GM18868 (cell line): ENCODE measurements at regions not wholly inside any gene's neighbourhood (a gene's known extent, or its start where the extent isn't known, plus 50 kb on each side); places are given as distances from the start of the nearest gene placed in this dataset.
A peak's percentile ranks its signal among the peaks of the same experiment; 100 is the strongest.
"Not testable (repeated sequence)": the region's sequence is repeated elsewhere in the genome, so short reads cannot be mapped to it uniquely, and the experiment has no call there.

Experiments
- ATAC-seq: cut with Tn5 transposase; IDR thresholded peaks from one replicate; pipeline ENCODE4 v1.9.1; 2021; ENCODE audit warnings: mild to moderate bottlenecking, moderate library complexity; ENCODE audit not compliant: unreplicated experiment

- ATAC-seq = no peak
Measured at GRCh38 chrX:55981603-55982002, 250.6 kb upstream of the KLF8 start.

DNA sequence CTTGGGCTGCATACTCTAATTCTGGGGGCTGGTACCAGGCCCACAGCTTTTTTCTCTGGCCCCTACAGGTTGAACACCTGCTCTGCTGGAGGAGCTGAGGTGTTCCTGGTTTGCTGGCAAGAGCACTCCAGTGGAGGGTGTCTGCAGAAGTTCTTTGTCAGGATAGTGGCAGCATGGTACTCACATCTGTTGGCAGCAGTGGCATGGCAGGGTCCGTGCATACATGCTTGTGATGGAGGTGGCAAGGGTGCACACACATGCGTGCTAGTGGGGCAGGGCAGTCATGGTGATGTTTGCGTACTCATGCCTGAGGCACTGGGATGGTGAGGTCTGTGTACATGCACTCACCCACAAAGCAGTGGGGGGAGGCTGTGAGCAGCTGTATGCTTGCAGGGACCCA, 235.5 kb upstream of the KLF8 start:
- ATAC-seq = no peak

DNA sequence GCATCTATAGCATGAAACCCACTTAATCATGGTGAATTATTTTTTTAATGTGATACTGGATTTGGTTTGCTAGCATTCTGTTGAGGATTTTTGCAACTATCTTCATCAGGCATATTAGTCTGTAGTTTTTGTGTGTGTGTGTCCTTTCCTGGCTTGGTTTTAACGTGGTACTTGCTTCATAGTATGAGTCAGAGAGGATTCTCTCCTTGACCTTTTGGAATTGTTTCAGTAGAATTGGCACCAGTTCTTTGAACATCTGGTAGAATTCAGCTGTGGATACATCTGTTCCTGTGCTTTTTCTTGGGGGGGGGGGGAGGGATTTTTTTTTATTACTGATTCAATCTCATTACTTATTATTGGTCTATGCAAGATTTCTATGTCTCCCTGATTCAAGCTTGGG, 232.0 kb upstream of the KLF8 start:
- no peak for ATAC-seq

DNA sequence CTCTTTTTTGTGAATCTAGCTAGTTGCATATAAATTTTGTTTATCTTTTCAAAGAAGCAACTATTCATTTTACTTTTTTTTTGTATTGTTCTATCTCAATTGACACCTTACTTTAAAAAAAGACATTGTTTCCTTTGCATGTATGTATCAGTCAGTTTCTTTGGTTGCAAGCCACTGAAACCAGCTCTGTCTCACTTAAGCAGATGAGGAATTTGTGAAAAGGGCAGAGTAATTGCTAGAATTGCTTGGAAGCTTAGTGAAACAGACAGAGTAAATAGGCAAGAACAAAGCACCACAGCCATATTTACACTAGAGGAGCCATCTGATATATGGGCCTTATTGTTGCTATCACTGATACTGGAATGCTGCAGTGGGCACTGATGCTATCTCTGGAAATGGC, 231.4 kb upstream of the KLF8 start:
- ATAC-seq = peak; percentile 70

DNA sequence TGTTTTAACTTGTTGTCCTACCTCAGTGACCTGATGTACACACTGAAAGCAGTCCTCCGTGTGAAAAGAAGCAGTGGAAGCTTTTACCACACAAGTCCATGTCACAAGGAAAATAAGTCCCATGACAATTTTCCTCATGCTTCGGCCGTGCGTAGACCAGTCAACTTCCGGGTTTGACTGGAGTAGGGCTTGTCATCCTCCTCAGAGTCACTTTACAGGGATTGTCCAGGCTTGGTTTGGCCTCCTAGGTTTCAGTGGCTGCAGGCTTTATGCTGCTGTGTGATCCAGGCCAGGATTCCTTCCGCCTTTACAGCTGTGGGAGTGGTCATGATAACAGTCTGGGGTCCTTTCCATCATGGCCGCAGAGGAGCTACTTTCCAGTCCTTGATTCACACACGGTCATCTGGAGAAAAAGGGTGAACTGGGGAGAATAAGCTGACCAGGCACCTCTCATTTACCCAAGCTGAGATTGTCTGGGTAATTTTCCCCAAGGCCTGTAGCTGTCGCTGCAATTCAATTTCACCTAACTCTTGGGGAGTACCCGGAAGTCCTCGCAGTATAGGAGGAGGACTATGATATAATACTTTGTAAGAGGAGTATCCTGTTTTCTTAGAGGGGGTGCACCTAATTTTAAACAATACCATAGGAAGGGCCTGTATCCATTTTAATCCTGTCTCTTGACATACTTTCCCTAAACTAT, 206.1 kb upstream of the KLF8 start:
- no peak for ATAC-seq

- no peak for ATAC-seq
Measured at GRCh38 chrX:56026815-56027214, 205.3 kb upstream of the KLF8 start.

- no peak for ATAC-seq
Measured at GRCh38 chrX:56029188-56029587, 203.0 kb upstream of the KLF8 start.

DNA sequence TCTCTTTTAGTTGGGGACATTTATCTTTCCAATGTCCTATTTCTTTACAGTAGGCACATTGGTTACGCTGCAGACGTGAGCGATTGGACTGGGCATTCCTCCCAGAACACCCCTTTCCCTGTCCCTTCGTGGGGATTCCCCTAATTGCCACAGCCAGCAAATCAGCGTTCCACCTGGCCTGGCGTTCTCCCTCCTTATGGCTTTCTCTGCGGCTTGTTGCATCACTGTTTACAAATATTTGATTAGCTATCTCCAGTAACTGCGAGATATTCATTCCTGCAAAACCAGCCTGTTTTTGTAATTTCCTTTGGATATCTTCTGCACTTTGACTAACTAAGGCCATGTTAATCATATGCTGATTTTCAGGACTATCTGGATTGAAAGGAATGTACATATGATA, 202.5 kb upstream of the KLF8 start:
- no peak for ATAC-seq

DNA sequence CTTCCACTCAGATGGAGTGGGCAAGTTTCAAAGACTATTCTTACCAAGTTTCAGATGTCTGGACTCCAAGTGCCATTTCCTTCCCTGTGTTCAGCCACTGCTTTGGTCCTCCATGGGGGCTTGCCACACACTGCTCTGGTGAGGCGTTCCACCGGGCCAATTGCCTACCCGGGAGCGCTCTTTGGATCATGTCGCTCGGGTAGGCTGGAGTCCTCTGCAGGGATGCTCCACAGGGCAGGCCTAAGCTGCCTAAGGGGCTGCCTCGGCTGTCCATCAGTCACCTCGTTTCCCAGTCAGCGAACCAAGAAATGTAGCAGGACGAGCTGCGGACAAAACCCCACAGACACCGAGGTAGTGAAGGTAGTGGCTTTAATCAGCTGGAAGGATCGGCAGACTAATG, 200.7 kb upstream of the KLF8 start:
- ATAC-seq = no peak

DNA sequence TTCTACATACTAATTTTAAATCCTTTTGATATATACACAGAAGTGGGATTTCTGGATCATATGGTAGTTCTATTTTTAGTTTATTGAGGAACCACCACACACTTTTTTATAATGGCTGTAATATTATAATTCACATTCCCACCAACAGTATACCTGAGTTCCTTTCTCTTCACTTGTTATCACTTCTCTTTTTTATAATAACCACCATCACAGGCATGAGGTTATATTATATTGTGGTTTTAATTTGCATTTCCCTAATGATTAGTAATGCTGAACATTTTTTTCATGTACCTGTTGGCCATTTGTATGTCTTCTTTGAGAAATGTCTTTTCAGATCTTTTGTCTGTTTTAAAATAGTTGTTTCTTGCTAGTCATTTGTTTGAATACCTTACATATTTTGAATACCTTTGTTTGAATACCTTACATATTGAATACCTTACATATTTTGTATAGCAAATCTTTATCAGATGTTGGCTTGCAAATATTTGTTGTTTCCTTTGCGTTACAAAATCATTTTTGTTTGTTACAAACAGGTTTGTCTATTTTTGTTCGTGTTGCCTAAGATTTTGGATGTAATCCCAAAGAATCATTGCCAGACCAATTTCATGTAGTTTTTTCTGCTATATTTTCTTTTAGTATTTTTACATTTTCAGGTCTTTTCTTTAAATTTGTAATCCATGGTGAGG, 198.5 kb upstream of the KLF8 start:
- ATAC-seq = no peak

GRCh38 chrX:56052673-56053330, 179.4 kb upstream of the KLF8 start:
- not testable (repeated sequence) for ATAC-seq

GRCh38 chrX:56057325-56057724, 174.8 kb upstream of the KLF8 start:
- ATAC-seq = no peak

DNA sequence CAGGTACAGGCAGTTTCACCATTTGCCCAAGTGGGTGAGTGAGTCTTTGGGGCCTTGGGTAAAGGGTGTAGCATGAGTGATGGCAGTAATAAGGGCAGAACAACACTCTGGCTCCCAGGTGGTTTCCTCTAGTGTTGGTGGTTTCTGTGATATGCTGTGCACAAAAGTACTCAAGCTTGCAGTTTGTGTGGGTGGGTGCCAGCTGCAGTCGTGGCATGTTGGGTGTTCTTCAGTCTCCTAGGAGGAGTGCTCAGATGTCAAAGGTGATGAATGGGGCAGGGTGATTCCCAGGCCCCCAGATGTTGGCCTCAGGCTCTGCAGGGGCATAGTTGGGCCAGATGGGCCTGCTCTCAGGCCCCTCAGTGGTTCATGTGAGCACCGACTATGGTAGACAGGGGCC, 166.1 kb upstream of the KLF8 start:
- peak; percentile 86 for ATAC-seq

DNA sequence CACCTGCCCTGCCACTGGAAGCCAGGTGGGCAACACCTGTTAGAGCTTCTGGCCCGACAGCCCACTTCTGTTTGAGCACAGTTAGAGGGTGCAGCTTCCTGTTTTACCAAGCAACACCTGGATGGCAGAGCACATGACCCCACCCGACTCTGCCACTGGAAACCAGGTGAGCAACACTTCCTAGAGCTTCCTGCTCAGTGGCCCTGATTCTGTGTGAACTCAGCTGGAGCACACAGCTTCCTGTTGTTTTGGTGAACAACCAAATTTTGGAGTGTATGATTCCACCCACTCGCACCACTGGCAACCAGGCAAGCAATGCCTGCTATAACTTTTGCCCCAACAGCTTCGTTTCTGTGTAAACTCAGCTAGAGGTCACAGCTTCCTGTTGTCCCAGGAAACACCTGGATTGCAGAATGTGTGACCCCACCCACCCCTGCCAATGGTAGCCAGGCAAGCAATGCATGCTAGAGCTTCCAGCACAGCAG, 163.8 kb upstream of the KLF8 start:
- no peak for ATAC-seq

GRCh38 chrX:56069299-56069931, 162.7 kb upstream of the KLF8 start:
- ATAC-seq = no peak

GRCh38 chrX:56089376-56089775, 142.8 kb upstream of the KLF8 start:
- no peak for ATAC-seq

DNA sequence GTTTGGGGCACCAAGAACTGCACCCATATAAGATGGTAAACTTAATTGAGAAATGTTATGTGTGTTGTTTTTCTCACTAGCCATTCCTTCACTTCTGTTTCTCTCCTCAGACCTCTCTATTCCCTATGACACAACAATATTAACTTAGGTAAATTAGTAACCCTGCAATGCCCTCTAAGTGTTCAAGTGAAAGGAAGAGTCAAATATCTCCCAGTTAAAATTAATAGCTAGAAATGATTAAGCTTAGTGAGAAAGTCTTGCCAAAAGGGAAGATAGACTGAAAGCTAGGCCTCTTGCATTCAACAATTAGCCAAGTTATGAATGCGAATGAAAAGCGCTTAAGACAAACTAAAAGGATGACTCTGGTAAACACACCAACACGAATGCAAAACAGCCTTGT, 132.9 kb upstream of the KLF8 start:
- ATAC-seq = no peak

- no peak for ATAC-seq
Measured at GRCh38 chrX:56107320-56107719, 124.8 kb upstream of the KLF8 start.

DNA sequence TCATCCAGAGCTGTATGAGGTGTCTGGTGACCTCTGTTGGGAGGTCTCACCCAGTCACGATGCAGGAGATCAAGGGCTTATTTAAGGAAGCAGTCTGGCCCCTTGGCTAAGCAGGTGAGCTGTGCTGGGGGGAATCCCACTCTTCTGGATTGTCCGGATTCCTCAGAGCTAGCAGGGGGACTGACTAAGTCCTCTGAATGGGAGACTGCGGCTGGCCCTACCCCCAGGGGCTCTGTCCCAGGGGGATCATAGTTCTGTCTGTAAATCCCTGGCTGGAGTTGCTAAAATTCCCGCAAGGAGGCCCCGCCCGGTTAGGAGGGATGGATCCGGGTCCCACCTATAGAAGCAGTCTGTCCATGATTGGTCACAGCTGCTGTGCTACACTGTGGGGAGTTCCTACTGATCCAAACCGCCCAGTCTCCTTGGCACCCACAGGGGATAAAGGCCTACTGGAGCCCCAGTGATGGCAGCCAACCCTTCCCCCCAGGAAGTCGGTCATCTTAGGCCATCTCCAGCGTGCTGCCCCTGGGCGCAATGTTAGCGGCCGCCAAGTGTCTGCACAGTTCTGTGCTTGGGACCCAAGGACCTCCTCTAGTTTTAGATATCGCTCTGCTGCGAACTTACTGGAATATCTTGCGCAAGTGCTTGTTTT, 118.2 kb upstream of the KLF8 start:
- no peak for ATAC-seq

DNA sequence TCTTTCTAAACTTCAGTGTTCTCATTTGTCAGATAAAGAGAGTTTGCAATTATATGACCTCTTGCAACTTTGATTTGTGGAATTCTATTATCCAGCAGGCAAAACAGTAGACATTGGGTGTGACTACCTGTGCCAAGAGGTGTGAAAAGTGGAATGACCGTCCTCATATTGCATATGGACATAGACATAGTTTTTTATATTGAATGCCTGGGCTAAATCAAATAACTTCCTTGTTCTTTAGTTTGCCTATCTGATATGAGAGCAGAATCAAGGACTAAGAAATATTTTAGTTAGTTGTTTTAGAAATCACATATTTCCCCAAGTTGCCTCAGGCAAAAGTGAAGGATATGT, 117.7 kb upstream of the KLF8 start:
- no peak for ATAC-seq

- no peak for ATAC-seq
Measured at GRCh38 chrX:56120242-56120641, 111.9 kb upstream of the KLF8 start.
